ENCODE measurements at regions not wholly inside any gene's neighbourhood (a gene's known extent, or its start where the extent isn't known, plus 50 kb on each side); places are given as distances from the start of the nearest gene placed in this dataset.

- DNase-seq, result no peak
Measured at GRCh38 chr1:221892301-221892830, 150.5 kb upstream of the DUSP10 start.

GRCh38 chr1:221891708-221892107 is 149.8 kb upstream of the DUSP10 start:
- DNase-seq, result no peak

- no peak for DNase-seq
Measured at GRCh38 chr1:221888801-221889200, 146.9 kb upstream of the DUSP10 start.

GRCh38 chr1:221888218-221888617 is 146.3 kb upstream of the DUSP10 start:
- DNase-seq, result no peak

- no peak for DNase-seq
Measured at GRCh38 chr1:221887758-221888157, 145.9 kb upstream of the DUSP10 start.

- DNase-seq, result no peak
Measured at GRCh38 chr1:221887415-221887746, 145.5 kb upstream of the DUSP10 start.

GRCh38 chr1:221886743-221887414 is 145.0 kb upstream of the DUSP10 start:
- no peak for DNase-seq

- no peak for DNase-seq
Measured at GRCh38 chr1:221886311-221886710, 144.4 kb upstream of the DUSP10 start.

GRCh38 chr1:221884821-221885220 is 142.9 kb upstream of the DUSP10 start:
- DNase-seq, result no peak

- DNase-seq, result no peak
Measured at GRCh38 chr1:221881805-221882581, 140.1 kb upstream of the DUSP10 start.

- no peak for DNase-seq
Measured at GRCh38 chr1:221880182-221880581, 138.3 kb upstream of the DUSP10 start.

GRCh38 chr1:221878134-221878533 is 136.2 kb upstream of the DUSP10 start:
- DNase-seq, result no peak

GRCh38 chr1:221877311-221877710 is 135.4 kb upstream of the DUSP10 start:
- DNase-seq, result no peak

GRCh38 chr1:221875004-221875330 is 133.1 kb upstream of the DUSP10 start:
- no peak for DNase-seq

GRCh38 chr1:221874285-221875003 is 132.6 kb upstream of the DUSP10 start:
- no peak for DNase-seq

GRCh38 chr1:221873673-221874072 is 131.8 kb upstream of the DUSP10 start:
- DNase-seq, result no peak

GRCh38 chr1:221871056-221871455 is 129.2 kb upstream of the DUSP10 start:
- DNase-seq, result no peak

GRCh38 chr1:221869779-221870178 is 127.9 kb upstream of the DUSP10 start:
- DNase-seq, result no peak

GRCh38 chr1:221868593-221869303 is 126.9 kb upstream of the DUSP10 start:
- no peak for DNase-seq

GRCh38 chr1:221867003-221867402 is 125.1 kb upstream of the DUSP10 start:
- no peak for DNase-seq

GRCh38 chr1:221865808-221866207 is 123.9 kb upstream of the DUSP10 start:
- no peak for DNase-seq

GRCh38 chr1:221863635-221864034 is 121.7 kb upstream of the DUSP10 start:
- DNase-seq, result no peak

- no peak for DNase-seq
Measured at GRCh38 chr1:221862971-221863370, 121.1 kb upstream of the DUSP10 start.

Measured in activated CD4-positive, alpha-beta T cell treated with anti-CD3 and anti-CD28 coated beads, Interleukin-2, amount 50 U/mL, for 1 hour (primary cell).